H9 (cell line): ENCODE measurements at regions not wholly inside any gene's neighbourhood (a gene's known extent, or its start where the extent isn't known, plus 50 kb on each side); places are given as distances from the start of the nearest gene placed in this dataset.

Experiments
- DNase-seq: peaks from one replicate; pipeline ENCODE4 v3.0.0-alpha.2; 2017
- H2AFZ ChIP-seq: one replicate; pipeline ENCODE4 v1.6.1; 2013; ENCODE audit warnings: mild to moderate bottlenecking, low read length, control low read depth, moderate library complexity
- H2AK5ac ChIP-seq: 2 replicates; pipeline ENCODE4 v1.6.1; 2013; ENCODE audit warnings: low read length, control low read depth, mixed read lengths; ENCODE audit not compliant: insufficient read length
- H2BK120ac ChIP-seq: one replicate; pipeline ENCODE4 v1.6.1; 2013; ENCODE audit warnings: low read depth, mild to moderate bottlenecking, low read length, control low read depth, inconsistent platforms; ENCODE audit not compliant: poor library complexity, severe bottlenecking
- H2BK12ac ChIP-seq: 2 replicates; pipeline ENCODE4 v1.6.1; 2013; ENCODE audit warnings: low read length, control low read depth, mixed read lengths, low read depth; ENCODE audit not compliant: insufficient read length
- H2BK15ac ChIP-seq: 2 replicates; pipeline ENCODE4 v1.6.1; 2013; ENCODE audit warnings: low read depth, low read length, control low read depth
- H2BK20ac ChIP-seq: one replicate; pipeline ENCODE4 v1.6.1; 2013; ENCODE audit warnings: low read depth, mild to moderate bottlenecking, low read length, control low read depth, inconsistent platforms; ENCODE audit not compliant: poor library complexity, severe bottlenecking
- H2BK5ac ChIP-seq: 2 replicates; pipeline ENCODE4 v1.6.1; 2013; ENCODE audit warnings: low read length, control low read depth, mixed read lengths; ENCODE audit not compliant: insufficient read length
- H3K14ac ChIP-seq: 2 replicates; pipeline ENCODE4 v1.6.1; 2013; ENCODE audit warnings: low read length, control low read depth; ENCODE audit not compliant: insufficient read depth
- H3K18ac ChIP-seq: 2 replicates; pipeline ENCODE4 v1.6.1; 2013; ENCODE audit warnings: low read depth, mild to moderate bottlenecking, mixed read lengths, low read length, control low read depth; ENCODE audit not compliant: insufficient read length
- H3K23ac ChIP-seq: 2 replicates; pipeline ENCODE4 v1.6.1; 2013; ENCODE audit warnings: low read length, control low read depth, mixed read lengths, low read depth; ENCODE audit not compliant: insufficient read length
- H3K23me2 ChIP-seq: 2 replicates; pipeline ENCODE4 v1.6.1; 2013; ENCODE audit warnings: low read depth, mild to moderate bottlenecking, mixed read lengths, low read length, control low read depth; ENCODE audit not compliant: insufficient read length, poor library complexity, severe bottlenecking
- H3K27ac ChIP-seq: 2 replicates; pipeline ENCODE4 v1.5.1; 2013; ENCODE audit warnings: low read length, control low read depth, mixed read lengths, low read depth; ENCODE audit not compliant: insufficient read length
- H3K27me3 ChIP-seq: 2 replicates; pipeline ENCODE4 v1.6.1; 2013; ENCODE audit warnings: low read length, control low read depth, inconsistent platforms; ENCODE audit not compliant: insufficient read depth
- H3K4ac ChIP-seq: 2 replicates; pipeline ENCODE4 v1.6.1; 2013; ENCODE audit warnings: low read depth, mild to moderate bottlenecking, control low read depth, inconsistent platforms, low read length, moderate library complexity
- H3K4me1 ChIP-seq: 2 replicates; pipeline ENCODE4 v1.6.1; 2013; ENCODE audit warnings: low read length, control low read depth, inconsistent platforms; ENCODE audit not compliant: insufficient read depth
- H3K4me2 ChIP-seq: 2 replicates; pipeline ENCODE4 v1.6.1; 2013; ENCODE audit warnings: low read length, control low read depth, mixed read lengths; ENCODE audit not compliant: insufficient read length, insufficient read depth
- H3K56ac ChIP-seq: 2 replicates; pipeline ENCODE4 v1.6.1; 2013; ENCODE audit warnings: low read depth, mild to moderate bottlenecking, mixed read lengths, low read length, control low read depth; ENCODE audit not compliant: insufficient read length
- H3K79me1 ChIP-seq: 2 replicates; pipeline ENCODE4 v1.6.1; 2013; ENCODE audit warnings: low read depth, mild to moderate bottlenecking, moderate library complexity, low read length, control low read depth, inconsistent platforms; ENCODE audit not compliant: insufficient read depth, poor library complexity, severe bottlenecking
- H3K79me2 ChIP-seq: 2 replicates; pipeline ENCODE4 v1.6.1; 2013; ENCODE audit warnings: low read length, control low read depth, inconsistent platforms; ENCODE audit not compliant: insufficient read depth
- H3K9ac ChIP-seq: 2 replicates; pipeline ENCODE4 v1.6.1; 2013; ENCODE audit warnings: low read length, control low read depth, mixed read lengths; ENCODE audit not compliant: insufficient read length; ENCODE audit errors: extremely low read depth
- H3K9me3 ChIP-seq: one replicate; pipeline ENCODE4 v1.6.1; 2013; ENCODE audit warnings: low read depth, low read length, inconsistent platforms; ENCODE audit not compliant: control insufficient read depth
- H3T11ph ChIP-seq: one replicate; pipeline ENCODE4 v1.6.1; 2013; ENCODE audit warnings: mild to moderate bottlenecking, low read length, control low read depth, inconsistent platforms
- H4K20me1 ChIP-seq: one replicate; pipeline ENCODE4 v1.6.1; 2013; ENCODE audit not compliant: control insufficient read depth, insufficient read length, insufficient read depth
- H4K5ac ChIP-seq: 2 replicates; pipeline ENCODE4 v1.6.1; 2013; ENCODE audit warnings: low read depth, mild to moderate bottlenecking, mixed read lengths, low read length, control low read depth; ENCODE audit not compliant: insufficient read length
- H4K8ac ChIP-seq: replicated peaks from 2 replicates; pipeline ENCODE4 v1.6.1; 2013; ENCODE audit warnings: low read length, control low read depth, mixed read lengths, low read depth; ENCODE audit not compliant: insufficient read length
- H4K91ac ChIP-seq: 2 replicates; pipeline ENCODE4 v1.6.1; 2013; ENCODE audit warnings: low read depth, mild to moderate bottlenecking, moderate library complexity, mixed read lengths, low read length, control low read depth; ENCODE audit not compliant: insufficient read length
- H3K27ac Mint-ChIP-seq, 3 experiments: 2 replicates in 2 of 3; 3 replicates in 1 of 3; pipeline ENCODE4 v1.8.0; 2020 to 2021; ENCODE audit warnings: mixed read lengths in 3 of 3, mild to moderate bottlenecking in 1 of 3, moderate library complexity in 1 of 3
- H3K27me3 Mint-ChIP-seq: 2 replicates; pipeline ENCODE4 v1.8.0; 2021; ENCODE audit warnings: low read depth, mild to moderate bottlenecking, moderate library complexity, mixed read lengths
- H3K36me3 Mint-ChIP-seq, 3 experiments: 2 replicates in 2 of 3; 3 replicates in 1 of 3; pipeline ENCODE4 v1.8.0; 2020 to 2021; ENCODE audit warnings: low read depth in 3 of 3, mixed read lengths in 3 of 3; ENCODE audit not compliant: insufficient read depth in 1 of 3
- H3K4me1 Mint-ChIP-seq, 2 experiments: 2 replicates each; pipeline ENCODE4 v1.8.0; 2020; ENCODE audit warnings: mixed read lengths in 2 of 2
- H3K4me3 Mint-ChIP-seq, 2 experiments: 2 replicates in 1 of 2; 3 replicates in 1 of 2; pipeline ENCODE4 v1.8.0; 2020 to 2021; ENCODE audit warnings: mild to moderate bottlenecking in 2 of 2, mixed read lengths in 2 of 2, moderate library complexity in 1 of 2
- H3K9me3 Mint-ChIP-seq, 2 experiments: 2 replicates in 1 of 2; 3 replicates in 1 of 2; pipeline ENCODE4 v1.8.0; 2020; ENCODE audit warnings: mild to moderate bottlenecking in 2 of 2, mixed read lengths in 2 of 2, moderate library complexity in 1 of 2
- WGBS: extraction: QIAGEN DNeasy Blood & Tissue Kit; methylation state at CpG from one replicate; pipeline ENCODE4 v1.1.7; 2013; ENCODE audit warnings: missing lambda C conversion rate, low lambda C conversion rate, mixed read lengths; ENCODE audit not compliant: insufficient read length; ENCODE audit errors: extremely low coverage; 5-methylcytosine and 5-hydroxymethylcytosine counted together
- TF ChIP-seq, protein P1 (sequence below): fragments of 200-600 bp; sonication (generic); conservative IDR thresholded peaks from 3 replicates; pipeline ENCODE4 v1.8.0; 2021; ENCODE audit warnings: antibody characterized with exemption, mild to moderate bottlenecking

DNA sequence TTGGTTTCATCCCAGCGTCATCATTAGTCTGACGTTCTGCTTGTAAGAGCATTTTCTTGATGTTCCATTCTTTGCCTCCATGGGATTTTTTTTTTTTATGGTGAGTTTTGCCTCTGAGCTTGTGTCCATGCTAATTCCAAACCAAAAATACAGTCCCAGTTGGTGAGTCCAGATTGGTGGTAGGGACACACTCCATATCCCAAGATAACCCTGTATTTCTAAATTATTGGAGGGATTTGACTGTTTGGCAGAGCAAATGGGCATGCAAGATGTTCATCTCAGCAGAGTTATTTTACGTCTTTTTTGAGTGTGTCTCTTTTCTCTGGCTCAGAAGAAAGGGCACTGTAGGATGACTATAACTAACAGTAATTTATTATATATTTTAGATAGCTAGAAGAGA, 526.8 kb upstream of the CFAP20DC start:
- no peaks in the 10 kb centered on the region for H4K20me1 ChIP-seq
- H3K4me2 ChIP-seq: no peak overlapping the region
- H3K36me3 Mint-ChIP-seq: no peaks in the 10 kb centered on the region
- H4K5ac ChIP-seq: no peak overlapping the region
- no peak overlapping the region for H3K4ac ChIP-seq
- H3K23me2 ChIP-seq: no peaks in the 10 kb centered on the region
- H3K79me1 ChIP-seq: no peaks in the 10 kb centered on the region
- H2AK5ac ChIP-seq: no peak overlapping the region
- no peak overlapping the region for H4K91ac ChIP-seq
- TF ChIP-seq, protein P1, sequence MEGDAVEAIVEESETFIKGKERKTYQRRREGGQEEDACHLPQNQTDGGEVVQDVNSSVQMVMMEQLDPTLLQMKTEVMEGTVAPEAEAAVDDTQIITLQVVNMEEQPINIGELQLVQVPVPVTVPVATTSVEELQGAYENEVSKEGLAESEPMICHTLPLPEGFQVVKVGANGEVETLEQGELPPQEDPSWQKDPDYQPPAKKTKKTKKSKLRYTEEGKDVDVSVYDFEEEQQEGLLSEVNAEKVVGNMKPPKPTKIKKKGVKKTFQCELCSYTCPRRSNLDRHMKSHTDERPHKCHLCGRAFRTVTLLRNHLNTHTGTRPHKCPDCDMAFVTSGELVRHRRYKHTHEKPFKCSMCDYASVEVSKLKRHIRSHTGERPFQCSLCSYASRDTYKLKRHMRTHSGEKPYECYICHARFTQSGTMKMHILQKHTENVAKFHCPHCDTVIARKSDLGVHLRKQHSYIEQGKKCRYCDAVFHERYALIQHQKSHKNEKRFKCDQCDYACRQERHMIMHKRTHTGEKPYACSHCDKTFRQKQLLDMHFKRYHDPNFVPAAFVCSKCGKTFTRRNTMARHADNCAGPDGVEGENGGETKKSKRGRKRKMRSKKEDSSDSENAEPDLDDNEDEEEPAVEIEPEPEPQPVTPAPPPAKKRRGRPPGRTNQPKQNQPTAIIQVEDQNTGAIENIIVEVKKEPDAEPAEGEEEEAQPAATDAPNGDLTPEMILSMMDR: no peak
- no peak overlapping the region for H3K4me3 Mint-ChIP-seq
- H3K27ac Mint-ChIP-seq: no peak overlapping the region
- no peak overlapping the region for H2BK12ac ChIP-seq
- no peaks in the 10 kb centered on the region for H3K79me2 ChIP-seq
- no peaks in the 10 kb centered on the region for H3K4me1 Mint-ChIP-seq
- no peaks in the 10 kb centered on the region; a peak in 1 of 5 replicates for H3K9me3 Mint-ChIP-seq
- no peak overlapping the region for H3K14ac ChIP-seq
- no peak overlapping the region for H2BK5ac ChIP-seq
- no peaks in the 10 kb centered on the region for H3K9me3 ChIP-seq
- no peaks in the 10 kb centered on the region for H3K27me3 ChIP-seq
- no peak overlapping the region for H4K8ac ChIP-seq
- H3K4me1 ChIP-seq: no peaks in the 10 kb centered on the region
- H2AFZ ChIP-seq: no peak overlapping the region
- no peak overlapping the region for H2BK15ac ChIP-seq
- H3K56ac ChIP-seq: no peak overlapping the region
- H3K18ac ChIP-seq: no peak overlapping the region
- no peak overlapping the region for H3K27ac ChIP-seq
- no peaks in the 10 kb centered on the region; the same call in 1 of the 2 replicates for H3K27me3 Mint-ChIP-seq
- no peak overlapping the region for H3K9ac ChIP-seq
- H3T11ph ChIP-seq: no peak overlapping the region
- no peak overlapping the region for H2BK20ac ChIP-seq
- no CpG with 5 or more reads among the region's 3 CpGs for WGBS
- no peak overlapping the region for H2BK120ac ChIP-seq
- no peak for DNase-seq
- H3K23ac ChIP-seq: no peak overlapping the region
